ENCODE measurements at regions not wholly inside any gene's neighbourhood (a gene's known extent, or its start where the extent isn't known, plus 50 kb on each side); places are given as distances from the start of the nearest gene placed in this dataset.

- no peak overlapping the region for H3K4me3 ChIP-seq (ENCODE audit: low read depth, low read length)
- TF ChIP-seq, protein P1, sequence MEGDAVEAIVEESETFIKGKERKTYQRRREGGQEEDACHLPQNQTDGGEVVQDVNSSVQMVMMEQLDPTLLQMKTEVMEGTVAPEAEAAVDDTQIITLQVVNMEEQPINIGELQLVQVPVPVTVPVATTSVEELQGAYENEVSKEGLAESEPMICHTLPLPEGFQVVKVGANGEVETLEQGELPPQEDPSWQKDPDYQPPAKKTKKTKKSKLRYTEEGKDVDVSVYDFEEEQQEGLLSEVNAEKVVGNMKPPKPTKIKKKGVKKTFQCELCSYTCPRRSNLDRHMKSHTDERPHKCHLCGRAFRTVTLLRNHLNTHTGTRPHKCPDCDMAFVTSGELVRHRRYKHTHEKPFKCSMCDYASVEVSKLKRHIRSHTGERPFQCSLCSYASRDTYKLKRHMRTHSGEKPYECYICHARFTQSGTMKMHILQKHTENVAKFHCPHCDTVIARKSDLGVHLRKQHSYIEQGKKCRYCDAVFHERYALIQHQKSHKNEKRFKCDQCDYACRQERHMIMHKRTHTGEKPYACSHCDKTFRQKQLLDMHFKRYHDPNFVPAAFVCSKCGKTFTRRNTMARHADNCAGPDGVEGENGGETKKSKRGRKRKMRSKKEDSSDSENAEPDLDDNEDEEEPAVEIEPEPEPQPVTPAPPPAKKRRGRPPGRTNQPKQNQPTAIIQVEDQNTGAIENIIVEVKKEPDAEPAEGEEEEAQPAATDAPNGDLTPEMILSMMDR (conservative IDR thresholded peaks at IDR 0.05; ENCODE audit: low read depth, low read length): no peak
- DNase-seq (ENCODE audit: low read depth): no peak
These were observed 658.6 kb upstream of the STEAP1 start for GRCh38 chr7:89495704-89496103.

DNA sequence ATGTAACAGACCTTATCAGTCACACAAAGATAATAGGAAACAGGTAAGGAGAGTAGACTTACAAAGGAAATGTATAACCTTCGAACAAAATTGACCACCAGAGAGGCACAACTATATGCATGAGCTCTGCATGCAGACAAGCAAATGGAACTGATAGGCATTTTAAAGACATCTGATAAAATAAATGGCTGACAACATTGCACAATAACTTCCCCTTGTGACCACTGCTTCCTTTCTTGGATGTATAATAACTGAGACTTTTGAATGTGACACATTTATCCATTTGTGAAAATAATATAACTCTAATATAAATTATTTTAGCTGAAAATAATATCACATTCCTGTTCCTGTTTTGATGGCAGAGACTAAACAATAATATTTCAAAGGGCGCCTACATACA lies 654.2 kb upstream of the STEAP1 start:
- no peak for DNase-seq (ENCODE audit: low read depth)
- no peak overlapping the region for H3K4me3 ChIP-seq (ENCODE audit: low read depth, low read length)
- TF ChIP-seq, protein P1 (conservative IDR thresholded peaks at IDR 0.05; ENCODE audit: low read depth, low read length): no peak

DNA sequence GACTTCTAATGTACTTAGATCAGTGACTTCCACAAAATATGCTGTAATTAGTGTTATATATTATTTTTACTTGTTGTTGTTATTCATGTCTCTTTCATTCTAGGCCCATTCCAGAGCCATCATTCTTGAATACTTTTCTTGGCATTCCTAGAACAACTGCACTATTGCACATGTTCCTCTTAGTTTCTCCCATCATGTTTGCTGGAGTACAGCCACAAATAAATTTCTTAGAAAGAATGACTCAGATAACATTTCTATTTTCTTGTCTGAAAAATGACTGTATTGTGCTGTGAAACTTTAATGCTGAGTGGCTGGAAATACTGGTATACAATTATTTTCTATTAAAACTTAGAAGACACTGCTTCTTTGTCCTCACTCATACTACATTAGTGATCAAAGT lies 651.0 kb upstream of the STEAP1 start:
- H3K4me3 ChIP-seq (ENCODE audit: low read depth, low read length): no peak overlapping the region
- DNase-seq (ENCODE audit: low read depth): no peak
- TF ChIP-seq, protein P1 (conservative IDR thresholded peaks at IDR 0.05; ENCODE audit: low read depth, low read length): no peak

DNA sequence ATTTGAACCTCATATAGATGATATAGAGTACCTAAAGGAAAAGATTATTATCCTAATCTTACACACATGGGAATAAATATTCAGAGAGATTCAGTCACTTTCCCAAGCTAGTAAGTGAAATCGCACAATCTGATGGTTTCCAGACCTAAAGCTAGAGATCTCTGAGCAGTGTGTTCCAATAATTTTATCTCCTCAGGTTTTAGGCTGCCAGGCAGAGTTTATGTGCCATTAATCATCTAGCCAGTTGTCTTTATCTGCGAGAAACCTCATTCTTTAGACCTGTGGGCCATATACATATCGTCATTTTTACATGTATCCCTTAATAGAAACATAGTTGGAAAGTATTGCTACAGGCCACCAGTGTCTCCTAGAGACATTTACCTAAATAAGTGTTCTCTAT lies 647.2 kb upstream of the STEAP1 start:
- TF ChIP-seq, protein P1 (conservative IDR thresholded peaks at IDR 0.05; ENCODE audit: low read depth, low read length): no peak

GRCh38 chr7:89511900-89512299 lies 642.4 kb upstream of the STEAP1 start:
- TF ChIP-seq, protein P1 (conservative IDR thresholded peaks at IDR 0.05; ENCODE audit: low read depth, low read length): no peak
- H3K4me3 ChIP-seq (ENCODE audit: low read depth, low read length): no peak overlapping the region
- no peak for DNase-seq (ENCODE audit: low read depth)

More for the DNA sequence above, 647.2 kb upstream of the STEAP1 start:
- DNase-seq (ENCODE audit: low read depth): no peak
- no peak overlapping the region for H3K4me3 ChIP-seq (ENCODE audit: low read depth, low read length)

DNA sequence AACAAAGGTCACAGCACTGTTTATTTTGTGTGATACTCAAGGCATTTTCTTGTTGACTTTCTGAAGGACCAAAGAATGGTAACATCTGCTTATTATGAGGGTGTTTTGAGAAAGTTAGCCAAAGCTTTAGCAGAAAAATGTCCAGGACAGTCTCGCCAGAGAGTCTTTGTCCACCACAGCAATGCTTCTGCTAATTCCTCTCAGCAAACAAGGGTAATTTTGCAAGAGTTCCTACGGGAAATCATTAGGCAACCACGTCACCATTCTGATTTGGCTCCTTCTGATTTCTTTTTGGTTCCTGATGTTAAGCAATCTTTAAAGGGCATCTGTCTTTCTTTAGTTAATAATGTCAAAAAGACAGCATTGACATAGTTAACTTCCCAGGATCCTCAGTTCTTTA lies 639.3 kb upstream of the STEAP1 start:
- DNase-seq (ENCODE audit: low read depth): no peak
- no peak overlapping the region for H3K4me3 ChIP-seq (ENCODE audit: low read depth, low read length)
- TF ChIP-seq, protein P1 (conservative IDR thresholded peaks at IDR 0.05; ENCODE audit: low read depth, low read length): no peak

- DNase-seq (ENCODE audit: low read depth): no peak
- no peak overlapping the region for H3K4me3 ChIP-seq (ENCODE audit: low read depth, low read length)
- TF ChIP-seq, protein P1 (conservative IDR thresholded peaks at IDR 0.05; ENCODE audit: low read depth, low read length): no peak
These were observed 636.5 kb upstream of the STEAP1 start for GRCh38 chr7:89517815-89518214.
